ENCODE measurements at regions not wholly inside any gene's neighbourhood (a gene's known extent, or its start where the extent isn't known, plus 50 kb on each side); places are given as distances from the start of the nearest gene placed in this dataset.

GRCh38 chr6:163714179-163714578, 299.7 kb downstream of the QKI start:
- CTCF ChIA-PET = no interaction called here
- no peak overlapping the region for H3K27ac Mint-ChIP-seq (ENCODE audit: unreplicated experiment)
- no peak overlapping the region for H3K4me3 Mint-ChIP-seq (ENCODE audit: low read depth, unreplicated experiment)
- no peak for DNase-seq
- H3K36me3 Mint-ChIP-seq (ENCODE audit: insufficient read depth, unreplicated experiment) = no peaks in the 10 kb centered on the region
- H3K4me1 Mint-ChIP-seq (ENCODE audit: low read depth, unreplicated experiment) = no peaks in the 10 kb centered on the region
- TF ChIP-seq, protein P1, sequence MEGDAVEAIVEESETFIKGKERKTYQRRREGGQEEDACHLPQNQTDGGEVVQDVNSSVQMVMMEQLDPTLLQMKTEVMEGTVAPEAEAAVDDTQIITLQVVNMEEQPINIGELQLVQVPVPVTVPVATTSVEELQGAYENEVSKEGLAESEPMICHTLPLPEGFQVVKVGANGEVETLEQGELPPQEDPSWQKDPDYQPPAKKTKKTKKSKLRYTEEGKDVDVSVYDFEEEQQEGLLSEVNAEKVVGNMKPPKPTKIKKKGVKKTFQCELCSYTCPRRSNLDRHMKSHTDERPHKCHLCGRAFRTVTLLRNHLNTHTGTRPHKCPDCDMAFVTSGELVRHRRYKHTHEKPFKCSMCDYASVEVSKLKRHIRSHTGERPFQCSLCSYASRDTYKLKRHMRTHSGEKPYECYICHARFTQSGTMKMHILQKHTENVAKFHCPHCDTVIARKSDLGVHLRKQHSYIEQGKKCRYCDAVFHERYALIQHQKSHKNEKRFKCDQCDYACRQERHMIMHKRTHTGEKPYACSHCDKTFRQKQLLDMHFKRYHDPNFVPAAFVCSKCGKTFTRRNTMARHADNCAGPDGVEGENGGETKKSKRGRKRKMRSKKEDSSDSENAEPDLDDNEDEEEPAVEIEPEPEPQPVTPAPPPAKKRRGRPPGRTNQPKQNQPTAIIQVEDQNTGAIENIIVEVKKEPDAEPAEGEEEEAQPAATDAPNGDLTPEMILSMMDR (IDR thresholded peaks at IDR 0.05; ENCODE audit: unreplicated experiment) = no peak
- intact Hi-C loops (cut with micrococcal nuclease; ENCODE audit: unreplicated experiment) = no loop called here
- no peaks in the 10 kb centered on the region for H3K9me3 Mint-ChIP-seq (ENCODE audit: low read depth, unreplicated experiment)
- H3K27me3 Mint-ChIP-seq (ENCODE audit: unreplicated experiment) = no peaks in the 10 kb centered on the region
- BruUV-seq (replicated peaks) = no TSS peak

DNA sequence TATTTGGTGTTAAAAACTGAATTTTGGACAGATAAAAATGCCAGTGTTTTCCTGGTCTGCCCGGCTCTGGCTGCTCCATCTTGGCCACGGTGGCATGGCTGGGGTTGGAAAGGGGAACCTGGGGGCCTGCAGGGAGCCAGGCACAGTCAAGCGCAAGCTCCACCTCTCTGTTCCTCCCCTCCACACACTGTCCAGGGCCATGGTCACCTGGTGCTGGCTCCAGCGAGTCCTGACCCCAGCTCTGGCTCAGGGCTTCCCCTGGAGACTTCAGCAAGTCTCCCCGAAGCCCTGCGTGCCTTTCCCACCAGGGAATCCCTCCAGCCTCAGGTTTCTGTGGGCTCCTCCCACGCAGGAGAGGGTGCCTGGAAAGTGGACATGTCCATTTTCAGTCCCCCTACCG, 298.5 kb downstream of the QKI start:
- intact Hi-C loops (cut with micrococcal nuclease; ENCODE audit: unreplicated experiment) = no loop called here
- Mint-ChIP-seq H3K27ac (ENCODE audit: unreplicated experiment) (no peak overlapping the region), H3K36me3 (ENCODE audit: insufficient read depth, unreplicated experiment) (no peaks in the 10 kb centered on the region), H3K4me3 (ENCODE audit: low read depth, unreplicated experiment) (no peak overlapping the region), H3K27me3 (ENCODE audit: unreplicated experiment) (no peaks in the 10 kb centered on the region), H3K9me3 (ENCODE audit: low read depth, unreplicated experiment) (no peaks in the 10 kb centered on the region), H3K4me1 (ENCODE audit: low read depth, unreplicated experiment) (no peaks in the 10 kb centered on the region)
- BruUV-seq (replicated peaks) = no TSS peak
- DNase-seq = no peak
- TF ChIP-seq, protein P1 (IDR thresholded peaks at IDR 0.05; ENCODE audit: unreplicated experiment) = no peak
- CTCF ChIA-PET = no interaction called here

- CTCF ChIA-PET = interaction anchor here (0.6 kb wide), 1 partner anchor 91 kb away, joined by 3 read pairs; no protein-coding TSS in a partner anchor
- BruUV-seq (replicated peaks) = no TSS peak
Observed at GRCh38 chr6:163712566-163712961, 298.0 kb downstream of the QKI start.

GRCh38 chr6:163711615-163712565, 297.4 kb downstream of the QKI start:
- H3K9me3 Mint-ChIP-seq (ENCODE audit: low read depth, unreplicated experiment) = no peaks in the 10 kb centered on the region
- H3K36me3 Mint-ChIP-seq (ENCODE audit: insufficient read depth, unreplicated experiment) = no peaks in the 10 kb centered on the region
- TF ChIP-seq, protein P1 (IDR thresholded peaks at IDR 0.05; ENCODE audit: unreplicated experiment) = no peak
- no peak overlapping the region for H3K4me3 Mint-ChIP-seq (ENCODE audit: low read depth, unreplicated experiment)
- no peaks in the 10 kb centered on the region for H3K4me1 Mint-ChIP-seq (ENCODE audit: low read depth, unreplicated experiment)
- CTCF ChIA-PET = interaction anchor here (0.6 kb wide), 1 partner anchor 92 kb away, joined by 3 read pairs; no protein-coding TSS in a partner anchor
- no peak for DNase-seq
- H3K27me3 Mint-ChIP-seq (ENCODE audit: unreplicated experiment) = no peaks in the 10 kb centered on the region
- intact Hi-C loops (cut with micrococcal nuclease; ENCODE audit: unreplicated experiment) = no loop called here
- H3K27ac Mint-ChIP-seq (ENCODE audit: unreplicated experiment) = no peak overlapping the region
- BruUV-seq (replicated peaks) = no TSS peak

More at GRCh38 chr6:163712566-163712961, 298.0 kb downstream of the QKI start:
- no peaks in the 10 kb centered on the region for H3K27me3 Mint-ChIP-seq (ENCODE audit: unreplicated experiment)
- H3K9me3 Mint-ChIP-seq (ENCODE audit: low read depth, unreplicated experiment) = no peaks in the 10 kb centered on the region
- H3K4me1 Mint-ChIP-seq (ENCODE audit: low read depth, unreplicated experiment) = no peaks in the 10 kb centered on the region
- no peak for DNase-seq
- H3K27ac Mint-ChIP-seq (ENCODE audit: unreplicated experiment) = no peak overlapping the region
- H3K36me3 Mint-ChIP-seq (ENCODE audit: insufficient read depth, unreplicated experiment) = no peaks in the 10 kb centered on the region
- H3K4me3 Mint-ChIP-seq (ENCODE audit: low read depth, unreplicated experiment) = no peak overlapping the region
- TF ChIP-seq, protein P1 (IDR thresholded peaks at IDR 0.05; ENCODE audit: unreplicated experiment) = no peak
- intact Hi-C loops (cut with micrococcal nuclease; ENCODE audit: unreplicated experiment) = no loop called here
